Adipose tissue (tissue), 3 donors: ENCODE measurements at regions not wholly inside any gene's neighbourhood (a gene's known extent, or its start where the extent isn't known, plus 50 kb on each side); places are given as distances from the start of the nearest gene placed in this dataset.

Experiments used
- H3K27ac ChIP-seq: one replicate; pipeline ENCODE4 v1.5.1; 2013; ENCODE audit warnings: low read depth, low read length
- WGBS, 3 donors: extraction: QIAGEN DNeasy Blood & Tissue Kit; methylation state at CpG; one replicate each; pipeline ENCODE4 v1.1.7; 2013; 5-methylcytosine and 5-hydroxymethylcytosine counted together
- donor health status: healthy with polysubstance abuse.
- donor health status: Bipolar disorder and iron deficiency.
- donor health status: healthy.

DNA sequence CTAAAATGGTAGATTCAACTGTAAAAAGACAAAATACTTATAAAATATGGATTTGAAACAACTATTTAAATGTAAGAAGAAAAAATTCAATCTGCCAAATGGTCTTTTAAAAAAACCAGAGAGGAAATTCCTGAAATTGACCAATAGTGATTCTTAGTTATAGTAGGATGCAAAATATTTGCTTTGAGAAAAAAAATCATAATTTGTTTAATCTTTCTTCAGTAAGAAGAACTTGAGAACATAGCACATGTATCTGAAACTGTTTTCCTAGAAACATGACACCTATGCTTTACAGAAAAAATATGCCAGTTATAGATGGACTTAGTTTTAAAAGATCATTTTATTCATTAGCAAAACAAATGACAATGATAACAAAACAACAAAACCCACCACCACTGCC, 186.9 kb upstream of the CD180 start:
- H3K27ac ChIP-seq: no peak overlapping the region

DNA sequence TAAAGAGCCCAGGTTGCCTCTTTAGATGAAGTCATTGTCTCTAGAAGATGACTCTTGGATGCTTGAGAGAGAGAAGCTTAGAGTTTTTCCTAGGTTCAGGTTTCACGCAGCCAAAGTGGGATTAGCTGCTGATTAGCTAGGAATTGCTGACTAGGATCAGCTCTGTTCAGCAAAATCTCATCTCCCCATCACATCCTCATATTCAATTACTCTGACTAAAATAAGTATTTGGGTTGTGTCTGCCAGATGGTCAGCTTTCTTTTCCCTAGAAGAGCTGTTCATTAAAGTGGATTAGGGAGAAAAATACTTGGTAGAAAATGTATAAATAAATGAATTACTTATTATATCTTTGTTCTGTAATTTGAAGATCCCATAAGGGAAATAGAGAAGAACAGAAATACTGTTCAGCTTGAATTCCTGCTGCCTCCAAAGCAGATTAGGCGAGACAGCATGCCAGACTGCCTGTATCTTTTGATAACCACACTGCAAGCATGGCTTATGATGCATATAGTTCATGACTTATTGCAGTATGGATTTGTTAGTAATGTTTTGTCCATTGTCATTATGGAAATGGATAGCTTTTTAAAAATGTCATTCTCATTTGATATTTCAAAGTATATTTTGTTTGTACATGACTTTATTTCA, 184.8 kb upstream of the CD180 start:
- 60 to 81% (median 76%) methylated on average over 2 of the region's 2 CpGs for WGBS, 3 donors
- no peak overlapping the region for H3K27ac ChIP-seq

DNA sequence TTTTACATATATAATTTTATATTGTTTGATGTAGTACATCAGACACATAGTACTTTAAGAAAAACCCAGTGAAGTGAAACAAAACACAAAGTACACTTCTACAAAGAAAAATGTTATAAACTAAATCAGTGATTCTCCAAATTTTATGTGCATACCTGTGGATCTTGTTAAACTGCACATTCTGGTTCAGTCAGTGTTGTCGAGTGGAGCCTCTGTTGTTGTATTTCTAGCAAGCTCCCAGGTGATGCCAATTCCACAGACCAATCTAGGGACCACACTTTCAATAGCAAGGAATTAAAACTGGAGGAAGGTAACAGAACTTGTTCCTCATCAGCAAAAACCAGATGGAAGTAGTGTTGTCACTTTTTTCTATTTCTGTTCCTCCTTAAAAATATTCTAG, 183.8 kb upstream of the CD180 start:
- WGBS, 3 donors: 63 to 99% (median 92%) methylated on average over 1 of the region's 1 CpG
- no peak overlapping the region for H3K27ac ChIP-seq

DNA sequence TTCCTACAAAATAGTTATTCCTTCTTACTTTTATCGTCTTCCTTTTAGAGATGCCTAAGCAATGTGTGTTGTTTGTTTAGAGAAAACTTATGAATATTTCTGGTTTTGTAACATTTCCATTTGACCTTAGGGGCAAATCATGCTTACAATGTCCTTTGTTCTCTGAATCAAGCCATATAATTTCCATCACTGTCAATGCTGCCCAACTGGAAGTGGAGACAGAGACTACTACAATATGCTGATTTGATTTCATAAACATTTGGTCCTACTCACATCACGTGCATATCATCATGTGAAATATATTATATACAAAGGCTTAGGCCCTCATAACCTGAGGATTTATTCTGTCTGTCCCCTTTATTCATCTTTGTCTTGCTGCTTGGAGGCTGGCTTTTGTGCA, 183.2 kb upstream of the CD180 start:
- no peak overlapping the region for H3K27ac ChIP-seq
- 91 to 97% (median 93%) methylated on average over 2 of the region's 2 CpGs for WGBS, 3 donors

DNA sequence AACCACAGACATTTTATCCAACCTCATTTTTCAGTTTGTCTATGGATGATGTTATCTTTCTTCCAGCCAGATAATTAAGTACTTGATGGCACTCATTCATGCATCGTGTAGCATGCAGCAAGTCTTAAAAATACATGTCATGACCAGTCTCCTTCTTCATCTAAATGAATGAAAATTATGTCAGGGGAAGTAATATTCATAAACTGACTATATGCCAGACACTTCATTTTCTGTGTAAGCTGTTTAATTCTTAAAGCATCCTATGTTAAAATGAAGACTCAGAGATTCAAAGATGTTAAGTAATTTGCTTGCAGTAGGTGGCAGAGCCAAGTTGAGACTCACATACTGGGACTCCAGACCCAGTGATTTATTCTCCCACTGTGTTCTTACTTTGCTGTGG, 181.7 kb upstream of the CD180 start:
- WGBS, 3 donors: 59 to 70% (median 59%) methylated on average over 1 of the region's 1 CpG
- H3K27ac ChIP-seq: no peak overlapping the region

DNA sequence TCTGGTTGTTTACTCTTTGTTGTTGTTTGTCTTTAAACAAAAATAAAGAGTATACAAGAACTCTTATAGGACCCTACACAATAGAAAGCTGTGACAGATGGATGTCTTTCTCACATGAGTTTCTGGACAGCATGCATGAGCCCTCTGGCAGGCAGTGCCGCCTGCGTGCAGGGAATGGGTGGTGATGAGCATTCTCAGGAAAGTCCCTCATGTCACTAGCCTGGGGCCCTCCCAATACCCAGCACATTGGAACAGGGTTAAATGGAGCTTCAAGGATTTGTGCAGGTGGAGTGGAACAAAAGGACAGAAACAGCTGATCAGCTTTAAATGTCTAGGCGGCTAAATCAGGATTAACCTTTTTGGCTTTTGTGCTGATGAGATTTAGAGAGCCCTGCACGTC, 181.0 kb upstream of the CD180 start:
- no peak overlapping the region for H3K27ac ChIP-seq
- WGBS, 3 donors: 85 to 97% (median 90%) methylated on average over 4 of the region's 4 CpGs

DNA sequence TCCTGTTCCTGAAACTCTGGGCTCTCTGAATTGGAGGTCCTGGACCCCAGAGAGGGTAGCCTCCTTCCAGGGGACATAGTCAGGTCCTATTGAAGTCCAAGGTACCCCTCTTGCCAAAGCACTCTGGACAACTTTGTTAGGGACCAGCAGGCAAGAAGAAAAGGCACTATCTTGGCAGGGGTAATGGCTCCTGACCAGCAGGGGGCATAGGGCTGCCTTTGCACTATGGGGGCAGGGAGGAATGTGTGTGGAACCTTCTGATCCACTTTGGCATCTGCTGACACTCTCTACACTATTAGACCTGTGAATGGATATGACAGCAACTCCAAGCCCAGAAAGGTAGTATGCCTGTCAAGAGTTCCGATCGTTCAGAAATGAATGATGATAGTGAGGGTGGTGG, 179.0 kb upstream of the CD180 start:
- 94 to 100% (median 97%) methylated on average over 2 of the region's 2 CpGs for WGBS, 3 donors

DNA sequence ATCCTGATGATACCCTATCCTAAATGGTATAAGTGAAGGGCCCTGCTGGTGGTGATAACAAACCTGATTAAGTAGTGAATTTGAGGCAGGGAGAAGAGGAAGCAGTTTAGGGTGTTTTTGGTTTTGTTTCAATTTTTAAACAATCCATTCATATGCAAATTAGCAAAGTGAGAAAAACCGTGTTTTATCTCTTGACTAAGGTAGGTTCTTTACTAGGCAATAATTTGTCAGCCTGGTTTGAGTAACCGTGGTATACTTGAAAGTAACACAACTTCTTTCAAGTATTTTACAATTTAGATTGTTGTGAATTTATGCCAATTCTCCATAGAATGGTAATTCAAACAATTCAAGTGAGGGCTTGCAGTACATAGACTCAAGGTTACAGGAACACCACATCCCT, 177.8 kb upstream of the CD180 start:
- 37 to 65% (median 58%) methylated on average over 2 of the region's 2 CpGs for WGBS, 3 donors

More for the DNA sequence above, 179.0 kb upstream of the CD180 start:
- no peak overlapping the region for H3K27ac ChIP-seq

DNA sequence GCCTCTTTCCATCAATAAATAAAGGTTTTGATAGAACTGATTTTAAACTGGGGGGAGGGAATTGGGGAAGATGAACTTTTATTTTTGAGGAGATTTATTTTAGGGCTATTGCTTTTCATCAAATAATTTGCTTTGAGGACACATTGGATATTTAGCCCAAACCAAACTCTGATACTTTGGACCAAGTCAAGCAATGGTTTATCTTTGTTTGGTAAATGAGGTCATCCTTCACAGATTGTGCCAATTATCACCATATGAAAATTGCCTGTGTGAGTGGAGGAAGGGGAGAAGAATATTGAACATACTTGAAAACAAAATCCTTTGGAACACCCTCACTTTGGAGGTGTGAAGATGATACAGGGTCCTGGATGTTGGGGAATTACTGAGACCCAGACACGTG, 176.9 kb upstream of the CD180 start:
- 68 to 86% (median 84%) methylated on average over 1 of the region's 1 CpG for WGBS, 3 donors

More for the DNA sequence above, 177.8 kb upstream of the CD180 start:
- H3K27ac ChIP-seq: no peak overlapping the region

DNA sequence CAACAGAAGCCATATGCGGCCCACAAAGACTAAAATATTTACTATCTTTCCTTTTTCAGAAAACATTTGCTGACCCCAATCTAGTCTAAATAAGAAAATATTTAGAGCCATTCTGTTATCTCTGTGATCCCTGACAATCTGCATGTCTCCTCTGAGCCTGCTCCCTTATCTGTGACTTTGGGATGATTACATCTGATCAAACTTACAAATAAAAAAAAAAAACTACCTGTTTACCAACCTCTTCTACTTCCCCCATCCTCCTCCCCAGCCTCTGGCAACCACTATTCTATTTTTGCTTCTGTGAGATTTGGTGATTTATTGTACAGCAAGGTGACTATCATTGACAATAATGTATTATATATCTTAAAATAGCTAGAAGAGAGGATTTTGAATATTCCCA, 176.3 kb upstream of the CD180 start:
- no peak overlapping the region for H3K27ac ChIP-seq
- 64 to 88% (median 78%) methylated on average over 1 of the region's 1 CpG for WGBS, 3 donors

More for the DNA sequence above, 176.9 kb upstream of the CD180 start:
- H3K27ac ChIP-seq: no peak overlapping the region

DNA sequence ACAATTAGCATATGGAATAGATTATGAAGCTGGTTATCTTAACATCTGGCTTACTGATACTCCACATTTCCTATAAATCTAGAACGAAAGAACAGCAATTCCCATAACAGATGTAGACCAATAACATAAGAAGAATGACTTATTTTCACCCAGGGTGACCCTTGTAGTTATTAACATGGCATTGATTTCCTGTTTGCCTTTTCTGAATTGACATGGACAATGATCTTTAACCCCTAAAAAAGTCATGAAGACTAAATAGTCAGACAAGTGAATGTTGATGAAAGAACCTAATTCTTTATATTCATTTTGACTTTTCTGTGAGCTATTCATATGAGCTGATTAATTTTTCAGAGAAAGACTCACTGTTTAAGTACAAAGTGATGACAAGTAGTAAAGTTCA, 175.3 kb upstream of the CD180 start:
- WGBS, 3 donors: 62 to 76% (median 70%) methylated on average over 1 of the region's 1 CpG
- H3K27ac ChIP-seq: no peak overlapping the region

DNA sequence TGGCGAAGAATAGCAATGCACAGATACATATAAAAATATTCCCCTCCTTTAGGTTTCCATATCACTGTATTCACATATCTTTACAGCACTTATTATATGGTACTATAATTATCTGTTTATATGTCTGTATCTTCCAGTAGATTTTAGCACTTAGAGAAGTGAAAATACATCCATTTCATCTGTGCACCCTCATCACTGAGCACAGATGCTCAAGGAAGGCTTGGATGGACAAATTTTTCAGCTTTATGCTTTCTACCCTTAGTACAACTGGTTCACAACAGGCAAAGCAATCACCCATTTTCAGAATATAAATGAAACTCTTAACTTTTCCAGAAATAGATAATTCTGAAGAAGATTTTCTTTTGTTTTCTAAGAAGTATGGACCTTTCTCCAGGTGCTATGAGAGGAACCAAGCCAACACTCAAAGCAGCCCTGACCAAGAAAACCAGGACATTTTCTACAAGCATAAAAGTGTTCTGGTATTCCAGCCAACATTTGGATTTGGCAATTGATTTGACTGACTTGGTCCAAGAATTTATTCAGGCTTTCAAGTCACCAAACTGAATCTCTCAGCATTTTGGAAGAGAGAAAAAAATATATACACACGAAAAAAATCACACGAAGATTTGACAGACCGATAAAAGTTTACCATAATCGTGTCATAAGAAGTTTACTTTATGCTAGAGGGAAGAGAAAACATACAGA, 170.2 kb upstream of the CD180 start:
- H3K27ac ChIP-seq: no peak overlapping the region
- WGBS, 3 donors: 88 to 89% (median 89%) methylated on average over 5 of the region's 5 CpGs

DNA sequence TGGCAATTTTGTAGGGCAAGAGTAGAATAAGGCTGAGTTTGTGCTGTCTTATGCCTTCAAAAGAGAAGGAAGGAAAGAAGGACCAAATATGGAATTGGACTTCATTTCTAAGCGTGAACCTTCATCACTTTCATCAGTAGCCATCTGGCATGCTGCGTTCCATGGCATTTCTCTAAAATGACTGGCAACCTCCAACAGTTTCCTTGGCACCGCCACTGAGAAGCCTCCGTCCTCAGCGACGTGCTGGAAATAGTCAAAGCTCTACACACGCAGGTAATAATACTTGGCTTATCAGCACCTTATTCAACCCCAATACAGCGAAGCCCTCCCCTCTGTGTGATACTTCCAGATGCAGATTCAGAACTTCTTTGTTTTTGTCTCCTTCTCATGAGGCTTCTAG, 169.7 kb upstream of the CD180 start:
- H3K27ac ChIP-seq: no peak overlapping the region
- 91 to 98% (median 96%) methylated on average over 8 of the region's 8 CpGs for WGBS, 3 donors

DNA sequence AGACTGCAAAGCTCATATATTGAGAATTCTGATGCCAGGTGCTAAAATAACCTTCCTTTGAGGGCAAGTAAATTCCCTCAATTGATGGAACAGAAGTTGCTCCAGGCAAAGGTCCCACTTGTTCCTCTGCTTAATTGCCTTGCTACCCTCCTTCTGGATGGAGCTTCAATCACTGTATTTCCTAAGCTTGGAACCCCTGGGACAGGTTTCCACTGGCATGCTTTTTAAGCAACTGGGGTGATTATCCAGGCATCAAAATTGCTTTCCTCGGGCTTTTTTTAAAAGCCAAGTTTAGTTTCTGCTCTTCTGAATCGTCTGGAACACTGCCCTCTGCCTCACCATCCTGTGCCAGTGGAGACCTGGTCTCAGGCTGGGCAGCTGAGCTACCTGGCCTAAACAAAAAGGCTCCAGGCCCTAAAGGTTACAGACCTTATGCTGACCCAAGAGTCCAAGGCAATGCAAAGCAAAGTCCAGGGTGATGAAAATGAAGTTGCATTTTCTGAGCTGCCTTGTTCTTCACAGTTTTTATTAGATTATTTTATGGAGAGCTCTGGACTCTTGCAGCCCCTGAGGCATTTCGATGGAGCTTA, 167.9 kb upstream of the CD180 start:
- 70 to 88% (median 75%) methylated on average over 3 of the region's 3 CpGs for WGBS, 3 donors
- H3K27ac ChIP-seq: no peak overlapping the region

DNA sequence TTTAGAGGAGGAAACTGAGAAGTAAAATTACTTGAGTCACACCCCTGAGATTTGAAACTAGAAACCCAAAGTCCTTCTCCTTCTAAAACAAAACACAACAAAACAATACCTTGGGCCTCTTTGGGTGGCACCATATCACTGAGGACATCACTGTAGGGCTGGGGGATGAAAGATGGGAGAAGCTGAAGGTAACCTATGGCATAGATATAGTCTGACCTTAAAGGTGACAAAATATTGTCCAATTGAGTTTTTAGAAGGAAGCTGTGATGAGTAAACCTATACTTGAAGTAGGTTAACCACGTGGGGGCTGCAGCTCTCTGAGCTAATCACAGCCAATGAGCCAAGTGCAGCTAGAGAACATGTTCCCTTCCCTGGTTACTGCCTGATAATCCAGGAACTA, 167.4 kb upstream of the CD180 start:
- 74 to 89% (median 76%) methylated on average over 1 of the region's 1 CpG for WGBS, 3 donors
- no peak overlapping the region for H3K27ac ChIP-seq

DNA sequence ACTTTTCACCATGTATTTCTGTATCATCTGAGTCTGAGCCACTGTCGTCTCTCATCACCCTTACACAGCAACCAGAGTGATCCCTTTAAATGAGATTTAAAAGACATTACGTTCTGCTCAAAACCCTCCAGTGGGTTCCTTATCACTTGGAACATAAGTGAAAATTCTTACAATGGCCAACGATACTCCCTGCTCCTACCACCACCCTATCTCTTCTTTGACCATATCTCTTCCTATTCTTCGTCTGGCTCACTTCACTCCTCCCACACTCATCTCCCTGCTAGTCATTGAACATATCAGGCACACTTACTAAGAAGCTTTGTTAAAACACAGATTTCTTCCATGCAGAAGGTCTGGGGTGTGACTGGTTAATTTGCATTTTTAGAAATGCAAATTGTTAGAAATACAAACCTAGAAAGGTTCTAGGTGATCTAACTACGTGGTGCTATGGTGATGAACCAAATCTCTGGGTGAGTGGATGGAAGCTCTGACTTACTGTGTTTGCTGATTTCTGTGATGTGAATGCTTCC, 166.6 kb upstream of the CD180 start:
- 82 to 87% (median 84%) methylated on average over 5 of the region's 5 CpGs for WGBS, 3 donors
- no peak overlapping the region for H3K27ac ChIP-seq

DNA sequence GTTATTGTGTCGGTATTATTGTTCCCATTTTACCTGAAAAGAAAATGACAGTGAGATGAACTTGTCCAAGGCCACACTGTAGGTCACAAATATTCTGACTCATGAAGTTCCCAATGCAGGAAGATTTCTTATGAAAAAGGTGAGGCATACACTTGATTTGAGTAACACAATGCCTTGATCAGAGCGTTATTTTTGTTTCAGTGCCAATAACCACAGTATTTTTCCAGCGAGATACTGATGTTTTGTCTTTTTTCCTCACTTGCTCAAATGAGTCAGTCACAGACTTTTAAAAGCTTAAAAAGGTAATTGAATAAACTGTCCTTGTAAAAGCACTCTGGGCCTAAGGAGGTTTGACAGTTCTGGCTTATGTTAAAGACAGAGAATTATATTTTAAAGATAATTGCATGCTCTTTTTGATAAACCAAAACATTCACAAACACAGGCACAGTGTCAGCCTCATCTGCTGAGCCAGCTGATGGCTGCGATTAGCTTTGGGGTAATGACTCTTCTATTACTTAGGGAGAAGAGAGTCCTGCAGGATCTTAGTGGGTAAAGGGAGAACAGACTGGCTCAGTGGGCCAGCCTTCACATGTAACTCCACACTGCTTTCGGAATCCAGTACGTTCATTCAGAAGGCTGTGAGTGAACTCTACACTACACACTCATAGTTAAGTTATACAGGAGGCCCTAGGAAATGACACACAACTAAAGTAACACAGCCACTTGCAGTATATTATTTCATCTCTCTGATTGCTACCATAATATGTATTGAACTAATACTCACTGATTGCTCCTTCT, 165.5 kb upstream of the CD180 start:
- 77 to 89% (median 89%) methylated on average over 6 of the region's 6 CpGs for WGBS, 3 donors
- H3K27ac ChIP-seq: no peak overlapping the region

DNA sequence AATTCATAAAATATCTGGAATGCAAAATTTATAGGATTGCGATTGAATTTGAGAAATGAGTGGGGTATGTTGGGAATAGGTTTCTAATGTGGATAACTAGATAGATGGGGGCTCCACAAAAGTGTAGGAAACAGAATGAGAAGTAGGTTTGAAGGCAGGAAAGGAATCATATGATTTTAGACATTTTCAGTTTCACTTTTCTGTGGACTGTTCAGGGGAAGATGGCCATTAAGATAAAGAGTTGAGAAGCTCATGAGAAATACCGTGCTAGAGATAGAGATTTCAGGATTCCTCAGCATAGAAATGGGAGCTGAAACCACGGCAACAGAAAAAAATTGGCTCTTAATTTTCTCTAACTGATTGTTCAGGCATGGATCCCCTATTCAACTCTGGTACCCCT, 163.4 kb upstream of the CD180 start:
- no peak overlapping the region for H3K27ac ChIP-seq
- 50 to 76% (median 73%) methylated on average over 3 of the region's 3 CpGs for WGBS, 3 donors

DNA sequence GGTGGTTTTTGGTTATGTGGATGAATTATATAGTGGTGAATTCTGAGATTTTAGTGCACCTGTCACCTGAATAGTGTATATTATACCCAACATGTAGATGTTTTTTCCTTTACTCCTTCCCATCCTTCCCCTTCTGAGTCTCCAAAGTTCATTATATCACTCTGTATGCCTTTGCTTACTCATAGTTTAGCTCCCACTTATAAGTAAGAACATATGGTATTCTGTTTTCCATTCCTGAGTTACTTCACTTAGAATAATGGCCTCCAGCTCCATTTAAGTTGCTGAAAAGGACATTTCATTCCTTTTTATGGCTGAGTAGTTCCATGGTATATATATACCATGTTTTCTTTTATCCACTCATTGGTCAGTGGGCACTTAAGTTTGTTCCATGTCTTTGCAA, 161.6 kb upstream of the CD180 start:
- H3K27ac ChIP-seq: no peak overlapping the region
